Tibial nerve (tissue), 4 donors: ENCODE measurements at regions not wholly inside any gene's neighbourhood (a gene's known extent, or its start where the extent isn't known, plus 50 kb on each side); places are given as distances from the start of the nearest gene placed in this dataset.

Source experiments
- DNase-seq, 2 donors: peaks; one replicate each; pipeline ENCODE4 v3.0.0-alpha.2; 2019; ENCODE audit warnings: low spot score in 2 of 2
- H3K27ac ChIP-seq, 4 donors: fragments of 200-600 bp; sonication (generic) in 3 of 4; one replicate each; pipeline ENCODE4 v1.5.1; 2017 to 2019; ENCODE audit warnings: mild to moderate bottlenecking in 1 of 4
- H3K27me3 ChIP-seq, 2 donors: fragments of 200-600 bp; sonication (generic) in 1 of 2; one replicate each; pipeline versions ENCODE4 v1.5.1 to v1.6.0; 2017 to 2019
- H3K36me3 ChIP-seq, 3 donors: fragments of 200-600 bp; sonication (generic); one replicate each; pipeline ENCODE4 v1.5.1; 2018 to 2019
- H3K4me1 ChIP-seq, 4 donors: fragments of 200-600 bp; sonication (generic) in 3 of 4; one replicate each; pipeline ENCODE4 v1.5.1; 2017 to 2019
- H3K4me3 ChIP-seq, 4 donors: fragments of 200-600 bp; sonication (generic) in 3 of 4; one replicate each; pipeline ENCODE4 v1.5.1; 2017 to 2019; ENCODE audit warnings: mild to moderate bottlenecking in 1 of 4, moderate library complexity in 1 of 4
- H3K9me3 ChIP-seq, 4 donors: fragments of 200-600 bp; sonication (generic) in 3 of 4; one replicate each; pipeline ENCODE4 v1.5.1; 2017 to 2019
- EP300 ChIP-seq, 2 donors: sonication (generic); formaldehyde crosslinking; IDR thresholded peaks; one replicate each; pipeline ENCODE4 v1.6.1; 2017; ENCODE audit warnings: antibody characterized with exemption in 2 of 2, mild to moderate bottlenecking in 1 of 2
- POLR2A ChIP-seq, 2 donors: fragments of 450-650 bp; IDR thresholded peaks; one replicate each; pipeline ENCODE4 v1.6.1; 2017; ENCODE audit warnings: antibody characterized with exemption in 2 of 2, mild to moderate bottlenecking in 2 of 2, moderate library complexity in 2 of 2
- WGBS, 2 donors: methylation state at CpG; one replicate each; pipeline ENCODE4 v1.1.5; 2018; 5-methylcytosine and 5-hydroxymethylcytosine counted together
- TF ChIP-seq, protein P1 (sequence below), 5 experiments: fragments of 200-600 bp in 3 of 5; fragments of 450-650 bp in 2 of 5; sonication (generic) in 3 of 5; IDR thresholded peaks; one replicate each; pipeline ENCODE4 v1.5.1; 2016 to 2019; ENCODE audit warnings: antibody characterized with exemption in 5 of 5, mild to moderate bottlenecking in 3 of 5, moderate library complexity in 2 of 5

DNA sequence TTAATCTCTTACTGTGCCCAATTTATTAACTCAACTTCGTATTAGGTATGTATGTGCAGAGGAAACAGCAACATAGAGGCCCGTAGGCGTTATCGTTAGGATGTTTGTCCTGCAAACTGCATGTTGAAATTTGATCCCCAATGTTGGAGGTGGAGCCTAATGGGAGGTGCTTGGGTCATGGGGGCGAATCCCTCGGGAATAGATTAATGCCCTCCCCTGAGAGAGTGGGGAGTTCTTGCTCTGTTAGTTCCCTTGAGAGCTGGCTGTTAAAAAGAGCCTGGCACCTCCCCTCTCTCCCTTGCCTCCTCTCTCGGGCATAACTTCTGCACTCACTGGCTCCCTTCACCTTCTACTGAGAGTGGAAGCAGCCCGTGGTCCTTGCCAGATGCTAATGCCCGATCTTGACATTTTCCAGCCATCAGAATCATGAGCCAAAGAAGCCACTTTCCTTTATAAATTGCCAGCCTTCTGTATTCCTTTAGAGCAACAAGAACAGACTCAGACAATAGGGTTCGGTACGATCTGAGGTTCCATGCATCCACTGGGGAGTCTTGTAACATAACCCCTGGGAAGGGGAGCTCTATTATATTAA is 149.0 kb upstream of the RAB4A start:
- no peak for DNase-seq
- Histone ChIP-seq H3K36me3 (no peaks in the 10 kb centered on the region), H3K9me3 (no peaks in the 10 kb centered on the region), H3K27ac (no peak overlapping the region), H3K27me3 (no peaks in the 10 kb centered on the region), H3K4me1 (peaks cover 0 to 9% (median 0%) of the 10 kb centered on the region in 4 donors), H3K4me3 (no peak overlapping the region)
- WGBS, 2 donors, result 64 to 75% methylated on average over 11 of the region's 11 CpGs
- TF ChIP-seq, protein P1, sequence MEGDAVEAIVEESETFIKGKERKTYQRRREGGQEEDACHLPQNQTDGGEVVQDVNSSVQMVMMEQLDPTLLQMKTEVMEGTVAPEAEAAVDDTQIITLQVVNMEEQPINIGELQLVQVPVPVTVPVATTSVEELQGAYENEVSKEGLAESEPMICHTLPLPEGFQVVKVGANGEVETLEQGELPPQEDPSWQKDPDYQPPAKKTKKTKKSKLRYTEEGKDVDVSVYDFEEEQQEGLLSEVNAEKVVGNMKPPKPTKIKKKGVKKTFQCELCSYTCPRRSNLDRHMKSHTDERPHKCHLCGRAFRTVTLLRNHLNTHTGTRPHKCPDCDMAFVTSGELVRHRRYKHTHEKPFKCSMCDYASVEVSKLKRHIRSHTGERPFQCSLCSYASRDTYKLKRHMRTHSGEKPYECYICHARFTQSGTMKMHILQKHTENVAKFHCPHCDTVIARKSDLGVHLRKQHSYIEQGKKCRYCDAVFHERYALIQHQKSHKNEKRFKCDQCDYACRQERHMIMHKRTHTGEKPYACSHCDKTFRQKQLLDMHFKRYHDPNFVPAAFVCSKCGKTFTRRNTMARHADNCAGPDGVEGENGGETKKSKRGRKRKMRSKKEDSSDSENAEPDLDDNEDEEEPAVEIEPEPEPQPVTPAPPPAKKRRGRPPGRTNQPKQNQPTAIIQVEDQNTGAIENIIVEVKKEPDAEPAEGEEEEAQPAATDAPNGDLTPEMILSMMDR (IDR thresholded peaks at IDR 0.05), result no peak
- TF ChIP-seq POLR2A (IDR thresholded peaks at IDR 0.05) (no peak), EP300 (IDR thresholded peaks at IDR 0.05) (no peak)

DNA sequence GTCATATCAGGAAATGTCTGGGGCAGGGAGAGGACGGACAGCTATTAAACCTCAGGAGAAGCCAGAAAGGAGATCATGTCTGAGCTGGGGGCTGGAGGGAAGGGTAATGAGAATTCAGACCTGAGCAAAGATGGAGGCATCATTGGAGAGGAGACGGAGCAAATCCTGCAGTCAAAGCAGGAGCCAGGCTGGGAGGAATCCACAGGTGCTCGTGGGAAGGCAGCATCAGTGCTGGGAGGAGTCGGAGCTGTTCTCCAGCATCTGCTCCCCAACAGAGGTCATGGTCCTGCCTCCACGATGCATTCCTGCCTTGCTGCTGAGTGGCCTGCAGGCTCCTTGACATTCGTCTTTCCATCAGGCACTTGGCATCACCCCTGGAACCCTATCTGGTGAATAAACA is 148.3 kb upstream of the RAB4A start:
- TF ChIP-seq, protein P1 (IDR thresholded peaks at IDR 0.05), result no peak

DNA sequence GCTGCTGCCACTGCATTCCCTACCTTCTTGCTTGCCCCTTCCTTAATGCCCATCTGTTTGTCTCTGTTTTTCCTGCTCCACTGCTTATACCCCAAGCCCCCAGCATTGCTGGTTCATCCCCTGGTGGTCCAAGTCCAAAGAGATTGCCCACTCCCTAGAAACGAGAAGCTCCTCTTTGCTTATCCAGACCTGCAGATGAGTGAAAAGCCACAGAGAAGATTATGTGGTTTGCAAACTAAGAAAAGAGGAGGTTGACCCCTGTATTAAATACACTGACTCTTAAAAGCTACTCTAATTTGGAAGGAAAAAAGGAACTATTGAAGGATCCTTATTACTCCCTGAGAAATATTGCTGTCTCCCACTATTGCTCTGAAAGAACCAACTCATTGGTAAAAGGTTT is 146.8 kb upstream of the RAB4A start:
- Histone ChIP-seq H3K27ac (no peak overlapping the region), H3K36me3 (no peaks in the 10 kb centered on the region), H3K9me3 (no peaks in the 10 kb centered on the region), H3K4me1 (peaks cover 0 to 11% (median 0%) of the 10 kb centered on the region in 4 donors), H3K27me3 (no peaks in the 10 kb centered on the region), H3K4me3 (no peak overlapping the region)
- DNase-seq, result no peak
- no peak for TF ChIP-seq EP300 (IDR thresholded peaks at IDR 0.05)
- TF ChIP-seq POLR2A (IDR thresholded peaks at IDR 0.05), result no peak
- TF ChIP-seq, protein P1 (IDR thresholded peaks at IDR 0.05), result no peak
- 55 to 68% methylated on average over 1 of the region's 1 CpG for WGBS, 2 donors

More for the DNA sequence above, 148.3 kb upstream of the RAB4A start:
- H3K27ac ChIP-seq, result no peak overlapping the region
- 86 to 93% methylated on average over 6 of the region's 6 CpGs for WGBS, 2 donors
- H3K27me3 ChIP-seq, result no peaks in the 10 kb centered on the region
- H3K4me3 ChIP-seq, result no peak overlapping the region
- H3K36me3 ChIP-seq, result no peaks in the 10 kb centered on the region
- H3K4me1 ChIP-seq, result peaks cover 0 to 10% (median 0%) of the 10 kb centered on the region in 4 donors
- DNase-seq, result no peak
- no peaks in the 10 kb centered on the region for H3K9me3 ChIP-seq

DNA sequence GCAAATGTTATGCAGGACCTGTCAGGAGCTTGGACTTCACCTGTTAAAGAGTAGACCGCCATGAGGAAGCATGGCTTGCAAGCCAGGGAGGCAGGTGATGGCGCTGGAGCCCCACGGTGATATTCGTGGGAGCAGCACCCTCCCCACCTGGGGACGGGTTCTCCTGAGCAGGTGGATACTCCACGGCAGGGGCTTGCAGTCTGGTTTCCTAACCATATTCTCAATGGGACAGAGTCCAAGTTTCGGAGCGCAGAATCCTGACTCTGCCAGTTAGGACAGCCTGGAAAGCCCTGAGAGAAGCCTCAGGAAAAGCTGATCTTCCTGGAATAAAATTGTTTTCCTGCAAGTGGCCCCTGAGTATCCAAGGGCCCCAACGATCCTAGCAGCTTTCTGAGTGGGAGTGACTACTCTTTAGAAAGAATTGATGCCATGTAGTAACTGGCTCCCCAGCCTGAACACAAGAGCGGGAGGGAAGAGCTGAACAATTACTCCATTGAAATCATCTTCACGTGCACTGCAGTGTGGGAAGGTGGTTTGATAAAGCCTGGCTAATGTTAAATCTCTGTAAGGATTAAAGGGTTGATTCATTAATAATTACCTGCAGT is 146.3 kb upstream of the RAB4A start:
- DNase-seq, result no peak
- WGBS, 2 donors, result 58 to 61% methylated on average over 11 of the region's 11 CpGs
- no peak overlapping the region for H3K4me3 ChIP-seq

DNA sequence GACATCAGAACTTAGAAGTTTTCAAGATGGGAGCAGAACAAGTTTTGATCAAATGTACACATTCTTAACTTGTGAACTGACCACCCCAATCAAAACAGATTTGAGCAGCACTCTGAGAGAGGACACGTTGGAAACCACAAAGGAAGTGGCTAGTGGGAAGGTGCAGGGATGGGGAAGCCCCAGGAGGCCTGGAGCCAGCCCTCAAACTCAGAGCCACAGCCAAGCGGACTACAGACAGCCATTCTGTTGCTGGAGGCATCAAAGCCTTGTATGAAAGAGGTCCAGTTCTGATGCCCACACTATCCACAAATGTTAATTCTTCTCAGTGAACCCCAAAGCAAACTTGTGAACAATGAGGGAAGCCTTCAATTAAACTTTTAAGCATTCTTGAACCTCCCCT is 143.6 kb upstream of the RAB4A start:
- Histone ChIP-seq H3K4me1 (peaks cover 0 to 27% (median 4%) of the 10 kb centered on the region in 4 donors), H3K27me3 (no peaks in the 10 kb centered on the region), H3K9me3 (no peaks in the 10 kb centered on the region), H3K36me3 (no peaks in the 10 kb centered on the region), H3K4me3 (no peak overlapping the region), H3K27ac (no peak overlapping the region)
- WGBS, 2 donors, result 33 to 46% methylated on average over 2 of the region's 2 CpGs
- no peak for TF ChIP-seq POLR2A (IDR thresholded peaks at IDR 0.05)
- TF ChIP-seq EP300 (IDR thresholded peaks at IDR 0.05), result no peak
- TF ChIP-seq, protein P1 (IDR thresholded peaks at IDR 0.05), result no peak
- no peak for DNase-seq

More for the DNA sequence above, 146.3 kb upstream of the RAB4A start:
- no peaks in the 10 kb centered on the region for H3K9me3 ChIP-seq
- peaks cover 0 to 11% (median 1%) of the 10 kb centered on the region in 4 donors for H3K4me1 ChIP-seq
- no peak overlapping the region for H3K27ac ChIP-seq
- H3K36me3 ChIP-seq, result no peaks in the 10 kb centered on the region
- no peaks in the 10 kb centered on the region for H3K27me3 ChIP-seq
- TF ChIP-seq EP300 (IDR thresholded peaks at IDR 0.05) (no peak), POLR2A (IDR thresholded peaks at IDR 0.05) (no peak)
